ENCODE measurements at regions not wholly inside any gene's neighbourhood (a gene's known extent, or its start where the extent isn't known, plus 50 kb on each side); places are given as distances from the start of the nearest gene placed in this dataset.
"Not testable (repeated sequence)": the region's sequence is repeated elsewhere in the genome, so short reads cannot be mapped to it uniquely, and the experiment has no call there.

DNA sequence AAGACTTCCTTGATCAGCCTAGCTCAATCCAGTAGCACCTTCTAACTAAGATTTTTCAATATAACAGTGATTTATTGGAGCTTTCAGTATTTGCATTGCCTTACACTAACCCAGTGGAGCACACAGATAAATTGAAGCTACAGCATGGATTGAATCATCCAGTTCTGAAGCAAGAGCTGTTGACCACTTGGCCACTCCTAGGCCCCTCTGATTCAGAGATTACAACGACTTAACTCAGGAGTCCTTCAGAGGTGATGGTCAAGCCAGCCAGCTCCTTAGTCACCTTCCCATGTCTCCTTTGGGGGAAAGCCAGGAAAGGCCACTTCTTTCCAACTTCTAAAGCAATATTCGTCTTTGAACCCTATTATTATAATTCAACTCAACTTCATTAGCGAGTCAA, 151.8 kb downstream of the TENT5C start:
- DNase-seq = no peak

DNA sequence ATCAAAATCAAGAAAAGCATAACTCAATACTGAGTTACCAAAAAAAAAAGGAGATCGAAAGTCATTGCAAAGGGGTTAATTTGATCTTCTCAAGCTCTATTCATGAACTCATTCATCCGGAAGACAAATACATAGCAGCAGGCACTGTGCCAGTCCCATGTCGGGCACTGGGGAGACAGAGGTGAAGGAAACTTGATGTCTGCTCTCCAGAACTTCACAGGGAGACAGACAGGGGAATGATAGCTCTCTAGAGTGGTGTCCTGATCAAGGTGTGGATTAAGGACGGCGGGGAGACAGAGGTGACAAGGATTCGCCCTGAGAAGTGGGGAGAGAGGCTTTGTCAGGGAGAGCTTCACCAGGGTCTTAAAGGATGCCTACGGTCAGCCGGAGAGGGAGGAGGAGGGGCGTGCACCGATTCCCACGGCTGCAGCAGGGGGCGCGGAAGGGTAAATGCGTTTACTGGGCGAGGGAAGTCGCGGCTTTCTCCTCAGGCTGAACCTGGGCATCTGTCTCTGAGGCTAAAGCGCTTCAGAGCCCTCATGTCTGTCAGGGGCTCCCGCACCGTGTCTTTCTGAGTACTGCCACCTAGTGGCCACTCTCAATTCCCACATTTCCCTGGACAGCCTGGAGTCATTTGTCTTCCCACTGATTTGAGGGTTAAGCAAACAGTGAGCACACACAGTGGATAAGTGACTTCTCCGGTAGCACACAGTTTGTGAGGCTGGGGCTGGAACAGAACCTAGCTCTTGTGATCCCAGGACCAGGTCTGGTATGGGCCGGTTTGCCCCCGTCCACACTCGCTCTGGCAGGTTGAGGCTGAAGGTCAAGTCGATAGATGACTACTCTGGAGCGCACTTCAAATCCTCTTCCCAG, 152.8 kb downstream of the TENT5C start:
- DNase-seq = peak; percentile 50 to 75

- DNase-seq = no peak
Measured at GRCh38 chr1:117759535-117759934, 153.7 kb downstream of the TENT5C start.

- no peak for DNase-seq
Measured at GRCh38 chr1:117760069-117760468, 154.2 kb downstream of the TENT5C start.

GRCh38 chr1:117760485-117760884, 154.6 kb downstream of the TENT5C start:
- no peak for DNase-seq

GRCh38 chr1:117767756-117768155, 161.7 kb downstream of the GDAP2 start:
- not testable (repeated sequence) for DNase-seq

DNA sequence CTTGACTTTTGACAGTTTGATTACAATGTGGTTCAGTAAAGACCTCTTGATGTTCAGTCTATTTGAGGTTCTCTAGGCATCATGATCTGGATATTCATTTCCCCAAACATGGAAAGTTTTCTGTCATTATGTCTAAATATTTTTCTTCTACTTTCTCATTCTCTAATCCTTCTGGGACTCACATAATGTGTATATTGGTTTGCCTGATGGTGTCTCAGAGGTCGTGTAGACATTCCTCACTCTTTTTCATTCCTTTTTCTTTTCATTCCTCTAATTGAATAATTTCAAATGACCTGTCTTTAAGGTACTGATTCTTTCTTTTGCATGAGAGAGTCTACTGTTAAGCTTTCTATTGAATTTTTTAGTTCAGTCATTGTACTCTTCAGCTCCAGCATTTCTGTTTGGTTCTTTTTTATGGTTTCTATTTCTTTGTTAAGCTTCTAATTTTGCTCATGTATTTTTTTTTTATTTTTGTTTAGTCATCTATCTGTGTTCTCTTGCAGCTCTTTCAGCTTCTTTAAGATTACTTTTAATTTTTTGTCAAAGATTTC, 158.4 kb downstream of the GDAP2 start:
- DNase-seq = no peak

DNA sequence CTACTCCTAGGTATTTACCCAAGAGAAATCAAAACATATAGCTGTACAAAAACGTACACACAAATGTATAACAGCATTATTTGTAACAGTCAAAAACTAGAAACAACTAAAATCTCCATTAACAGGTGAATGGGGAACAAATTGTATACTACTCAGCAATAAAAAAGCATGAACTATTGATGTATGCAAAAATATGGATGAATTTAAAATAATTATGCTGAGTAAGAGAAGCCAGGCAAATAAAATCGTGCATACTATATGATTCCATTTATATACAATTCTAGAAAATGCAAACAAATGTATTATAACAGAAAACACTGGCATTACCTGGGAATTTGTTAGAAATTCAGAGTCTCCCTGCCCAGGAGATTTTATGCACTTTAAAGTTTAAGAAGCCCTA, 150.1 kb downstream of the GDAP2 start:
- DNase-seq = no peak

DNA sequence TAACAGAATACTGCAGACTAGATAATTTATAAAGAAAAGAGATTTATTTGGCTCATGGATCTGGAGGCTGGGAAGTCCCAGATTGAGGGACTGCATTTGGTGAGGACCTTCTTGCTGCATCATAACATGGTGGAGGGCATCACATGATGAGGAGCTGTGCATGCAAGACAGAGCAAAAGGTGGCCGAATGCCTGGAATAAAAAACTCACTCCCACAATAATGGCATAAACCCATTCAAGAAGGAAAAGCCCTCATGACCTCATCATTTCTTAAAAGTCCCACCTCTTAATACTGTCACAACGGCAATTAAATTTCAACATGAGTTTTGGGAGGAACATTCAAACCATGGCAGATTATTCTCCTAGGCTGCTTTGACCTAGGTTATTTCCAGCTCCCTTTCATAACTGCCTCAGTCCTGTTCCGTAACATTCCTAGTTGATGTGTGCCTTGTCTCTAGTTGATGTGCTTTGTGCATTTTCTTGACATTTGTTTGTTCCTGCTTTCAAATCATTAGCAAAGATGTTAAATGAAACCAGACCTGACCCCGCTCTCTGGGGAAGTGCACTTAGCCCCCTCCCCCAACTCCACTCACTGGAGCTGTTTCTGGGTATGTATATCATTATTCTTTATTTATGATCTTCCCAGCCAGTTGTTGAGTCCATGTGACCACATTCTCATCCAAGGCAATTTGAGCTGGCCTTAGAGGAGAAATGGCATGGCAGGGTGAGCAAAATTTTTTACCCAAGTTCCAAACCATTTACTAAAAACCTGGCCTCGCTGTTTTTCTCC, 148.5 kb downstream of the GDAP2 start:
- DNase-seq = no peak

GRCh38 chr1:117782056-117782455, 147.4 kb downstream of the GDAP2 start:
- DNase-seq = no peak

DNA sequence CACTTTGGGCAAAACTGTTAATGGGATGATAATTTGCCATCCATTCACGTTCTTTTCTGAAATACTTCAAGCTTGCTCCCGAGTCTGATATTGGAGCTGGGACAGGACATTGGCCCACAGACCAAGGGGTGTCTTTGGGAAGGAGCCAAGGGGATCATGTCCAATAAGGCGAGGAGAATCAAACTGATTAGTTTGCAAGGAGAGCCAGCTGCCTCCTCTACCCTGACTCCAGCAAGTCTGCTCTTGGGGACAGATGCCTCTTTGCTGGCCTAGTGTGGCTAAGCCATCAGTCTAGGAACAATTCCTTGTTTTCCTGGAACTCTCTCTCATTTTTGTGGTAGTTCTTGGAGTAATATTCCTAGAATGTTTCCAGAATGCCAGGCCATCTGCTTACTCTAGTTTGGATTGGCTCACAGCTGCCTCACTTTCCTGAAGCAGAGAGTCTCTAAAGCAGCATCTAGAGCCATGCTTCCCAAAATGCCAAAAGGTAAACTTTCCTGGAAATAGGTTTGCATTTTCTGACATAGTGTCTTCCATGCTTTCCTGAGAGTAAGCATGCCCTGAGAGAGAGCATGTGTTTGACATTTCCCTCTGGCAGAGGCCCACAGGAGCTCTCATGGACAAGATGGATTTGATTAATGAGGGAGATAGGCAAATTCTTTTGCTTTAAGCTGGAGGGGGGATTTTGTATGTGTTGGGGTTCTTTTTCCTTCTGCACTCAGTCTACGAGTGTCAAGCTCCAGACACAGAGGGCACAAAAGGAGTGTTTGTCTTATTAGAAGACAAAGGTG, 145.6 kb downstream of the GDAP2 start:
- no peak for DNase-seq

GRCh38 chr1:117788014-117788413, 141.4 kb downstream of the GDAP2 start:
- DNase-seq = no peak

- DNase-seq = no peak
Measured at GRCh38 chr1:117793413-117793812, 136.0 kb downstream of the GDAP2 start.

GRCh38 chr1:117794073-117794472, 135.3 kb downstream of the GDAP2 start:
- no peak for DNase-seq

- DNase-seq = no peak
Measured at GRCh38 chr1:117795190-117795589, 134.2 kb downstream of the GDAP2 start.

DNA sequence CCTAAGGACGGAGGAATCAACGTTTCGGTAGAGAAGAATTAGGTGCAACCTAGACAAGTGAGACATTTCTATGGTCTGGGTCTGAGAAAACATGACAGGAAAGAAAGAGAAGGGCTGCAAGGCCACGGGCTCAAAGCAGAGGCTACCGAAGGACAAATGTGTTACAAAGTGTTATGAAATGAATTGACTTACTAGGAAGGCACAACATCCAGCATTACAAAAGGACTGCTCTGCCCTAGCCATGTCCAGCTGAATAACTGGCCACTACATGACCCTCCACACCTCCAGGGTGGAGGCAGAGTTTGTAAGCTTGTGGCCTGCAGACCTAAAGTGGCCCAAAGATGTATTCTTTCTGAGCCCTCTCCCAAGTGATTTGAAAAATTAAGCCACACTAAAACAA, 133.6 kb downstream of the GDAP2 start:
- DNase-seq = no peak

- no peak for DNase-seq
Measured at GRCh38 chr1:117796226-117796625, 133.2 kb downstream of the GDAP2 start.

DNA sequence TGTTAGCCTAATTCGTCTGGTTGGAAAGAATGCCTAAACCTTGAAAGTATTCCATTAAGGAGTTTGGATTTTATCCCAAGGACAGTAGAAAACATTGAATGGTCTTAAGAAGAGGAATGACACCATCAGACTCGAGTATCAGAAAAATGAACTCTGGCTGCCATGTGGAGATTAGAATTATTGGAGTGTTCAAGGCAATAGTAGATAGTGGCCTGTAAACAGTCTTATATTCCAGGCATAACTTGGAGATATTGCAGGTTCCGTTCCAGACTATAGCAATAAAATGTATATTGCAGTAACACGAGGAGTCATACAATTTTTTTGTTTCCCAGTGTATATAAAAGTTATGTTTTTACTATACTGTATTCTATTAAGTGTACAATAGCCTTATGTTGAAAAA, 130.9 kb downstream of the GDAP2 start:
- no peak for DNase-seq

GRCh38 chr1:117802531-117803257, 126.7 kb downstream of the GDAP2 start:
- no peak for DNase-seq

GRCh38 chr1:117803318-117803717, 126.1 kb downstream of the GDAP2 start:
- DNase-seq = no peak

- no peak for DNase-seq
Measured at GRCh38 chr1:117809764-117810163, 119.7 kb downstream of the GDAP2 start.

DNA sequence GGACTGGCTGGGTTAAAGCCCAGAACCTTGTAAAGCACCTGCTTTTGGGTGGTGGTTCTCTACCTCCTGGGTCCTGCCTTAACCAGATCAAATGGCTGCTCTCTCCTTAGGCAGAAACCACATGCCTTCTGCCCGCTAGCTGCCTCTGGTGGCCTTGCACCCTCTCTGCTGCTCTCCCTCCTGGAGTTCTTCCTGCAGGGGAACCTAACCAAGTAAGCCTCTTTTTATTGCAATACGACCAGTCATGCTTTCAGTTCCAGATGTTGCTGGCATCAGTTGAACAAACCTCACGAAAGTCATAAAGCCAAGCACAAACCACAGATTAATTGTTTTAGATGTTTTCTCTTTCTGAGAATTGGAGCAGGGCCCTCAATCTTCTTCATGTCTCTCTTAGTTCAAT, 118.9 kb downstream of the GDAP2 start:
- DNase-seq = no peak
